ENCODE measurements at regions not wholly inside any gene's neighbourhood (a gene's known extent, or its start where the extent isn't known, plus 50 kb on each side); places are given as distances from the start of the nearest gene placed in this dataset.

DNA sequence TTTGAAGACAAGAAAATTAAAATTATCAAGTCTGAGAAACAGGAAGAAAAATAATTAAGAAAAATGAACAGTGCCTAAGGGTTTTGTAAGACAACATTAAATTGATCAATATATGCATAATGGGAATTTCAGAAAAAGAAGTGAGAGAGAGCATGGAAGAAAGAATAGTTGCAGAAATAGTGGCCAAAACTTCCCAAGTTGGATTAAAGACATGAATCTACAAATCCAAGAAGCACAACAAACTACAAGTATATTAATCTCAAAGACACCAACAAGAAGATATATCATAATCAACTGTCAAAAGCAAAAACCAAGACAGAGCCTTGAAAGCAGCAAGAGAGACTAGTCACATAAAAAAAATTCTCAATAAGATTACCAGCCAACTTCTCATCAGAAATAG lies 488.0 kb downstream of the RASEF start:
- Histone ChIP-seq H3K27me3 (no peaks in the 10 kb centered on the region), H3K9me3 (peaks cover 8 to 10% of the 10 kb centered on the region in 2 donors), H3K4me3 (no peak overlapping the region), H3K36me3 (no peaks in the 10 kb centered on the region), H3K4me1 (no peaks in the 10 kb centered on the region), H3K27ac (no peak overlapping the region)
- no peak for DNase-seq
- TF ChIP-seq, protein P1, sequence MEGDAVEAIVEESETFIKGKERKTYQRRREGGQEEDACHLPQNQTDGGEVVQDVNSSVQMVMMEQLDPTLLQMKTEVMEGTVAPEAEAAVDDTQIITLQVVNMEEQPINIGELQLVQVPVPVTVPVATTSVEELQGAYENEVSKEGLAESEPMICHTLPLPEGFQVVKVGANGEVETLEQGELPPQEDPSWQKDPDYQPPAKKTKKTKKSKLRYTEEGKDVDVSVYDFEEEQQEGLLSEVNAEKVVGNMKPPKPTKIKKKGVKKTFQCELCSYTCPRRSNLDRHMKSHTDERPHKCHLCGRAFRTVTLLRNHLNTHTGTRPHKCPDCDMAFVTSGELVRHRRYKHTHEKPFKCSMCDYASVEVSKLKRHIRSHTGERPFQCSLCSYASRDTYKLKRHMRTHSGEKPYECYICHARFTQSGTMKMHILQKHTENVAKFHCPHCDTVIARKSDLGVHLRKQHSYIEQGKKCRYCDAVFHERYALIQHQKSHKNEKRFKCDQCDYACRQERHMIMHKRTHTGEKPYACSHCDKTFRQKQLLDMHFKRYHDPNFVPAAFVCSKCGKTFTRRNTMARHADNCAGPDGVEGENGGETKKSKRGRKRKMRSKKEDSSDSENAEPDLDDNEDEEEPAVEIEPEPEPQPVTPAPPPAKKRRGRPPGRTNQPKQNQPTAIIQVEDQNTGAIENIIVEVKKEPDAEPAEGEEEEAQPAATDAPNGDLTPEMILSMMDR (IDR thresholded peaks at IDR 0.05) = no peak
- TF ChIP-seq POLR2AphosphoS5 (IDR thresholded peaks at IDR 0.05) (no peak), POLR2A (IDR thresholded peaks at IDR 0.05) (no peak), EP300 (IDR thresholded peaks at IDR 0.05; ENCODE audit: low read depth) (no peak)
- in situ Hi-C loops (cut with MboI; ENCODE audit: low pct_ligation_motif_present in 1 of 4, low pct_unique_long_range_greater_than_20kb in 1 of 4, low sequenced_read_pairs in 3 of 4) (no loop called here), intact Hi-C loops (cut with DNase I; ENCODE audit: low total_unique reads) (no loop called here)

DNA sequence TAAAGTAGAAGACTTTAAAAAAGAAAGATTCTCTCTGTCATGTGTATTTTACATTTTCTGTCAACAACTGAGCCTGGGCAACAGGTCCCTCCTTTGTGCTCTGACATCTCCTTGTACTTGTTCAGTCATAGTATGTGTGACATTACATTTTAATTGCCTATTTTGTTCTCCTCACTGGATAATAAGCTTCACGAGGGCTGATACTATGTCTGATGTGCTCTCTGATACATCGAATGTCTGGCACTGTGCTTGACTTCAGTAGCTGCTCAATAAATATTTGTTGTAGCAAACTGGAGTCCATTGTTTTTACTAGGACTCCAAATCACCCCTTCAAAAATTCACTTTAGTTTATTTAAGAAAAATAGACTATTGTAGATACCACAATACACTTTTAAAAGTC lies 482.0 kb downstream of the RASEF start:
- Histone ChIP-seq H3K27me3 (no peaks in the 10 kb centered on the region), H3K36me3 (no peaks in the 10 kb centered on the region), H3K4me1 (no peaks in the 10 kb centered on the region), H3K4me3 (no peak overlapping the region), H3K9me3 (peaks cover 3 to 8% of the 10 kb centered on the region in 2 donors), H3K27ac (no peak overlapping the region)
- WGBS, 2 donors (ENCODE audit: low coverage in 1 of 2) = 81 to 83% methylated on average over 2 of the region's 2 CpGs
- DNase-seq = no peak
- TF ChIP-seq POLR2AphosphoS5 (IDR thresholded peaks at IDR 0.05) = no peak
- no peak for TF ChIP-seq EP300 (IDR thresholded peaks at IDR 0.05; ENCODE audit: low read depth)
- TF ChIP-seq POLR2A (IDR thresholded peaks at IDR 0.05) = no peak
- TF ChIP-seq, protein P1 (IDR thresholded peaks at IDR 0.05) = no peak
- intact Hi-C loops (cut with DNase I; ENCODE audit: low total_unique reads) (no loop called here), in situ Hi-C loops (cut with MboI; ENCODE audit: low pct_ligation_motif_present in 1 of 4, low pct_unique_long_range_greater_than_20kb in 1 of 4, low sequenced_read_pairs in 3 of 4) (no loop called here)

DNA sequence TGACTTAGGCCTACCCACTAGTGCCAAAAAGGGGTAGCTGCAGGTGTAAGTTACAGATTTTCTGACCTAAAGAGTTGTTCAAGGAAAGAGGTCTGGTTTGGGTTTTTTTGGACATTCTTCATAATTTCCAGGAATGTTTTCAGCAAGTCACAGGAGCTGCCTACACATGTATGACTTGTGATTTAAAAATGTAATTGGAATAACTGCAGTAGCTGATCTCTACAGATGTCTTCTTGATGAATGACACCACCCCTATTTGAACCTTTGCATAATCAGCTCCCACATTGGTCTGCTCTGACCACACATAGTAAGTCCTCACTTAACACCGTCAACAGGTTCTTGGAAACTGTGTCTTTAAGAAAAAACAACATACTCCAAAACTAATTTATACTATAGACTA lies 481.4 kb downstream of the RASEF start:
- DNase-seq = no peak
- no peak for TF ChIP-seq EP300 (IDR thresholded peaks at IDR 0.05; ENCODE audit: low read depth)
- TF ChIP-seq, protein P1 (IDR thresholded peaks at IDR 0.05) = no peak
- TF ChIP-seq POLR2A (IDR thresholded peaks at IDR 0.05) = no peak
- TF ChIP-seq POLR2AphosphoS5 (IDR thresholded peaks at IDR 0.05) = no peak
- Histone ChIP-seq H3K4me1 (no peaks in the 10 kb centered on the region), H3K36me3 (no peaks in the 10 kb centered on the region), H3K27ac (no peak overlapping the region), H3K27me3 (no peaks in the 10 kb centered on the region), H3K9me3 (peaks cover 3 to 8% of the 10 kb centered on the region in 2 donors), H3K4me3 (no peak overlapping the region)
- 88% methylated on average over 1 of the region's 1 CpG for WGBS, 2 donors (ENCODE audit: low coverage in 1 of 2)
- intact Hi-C loops (cut with DNase I; ENCODE audit: low total_unique reads) (no loop called here), in situ Hi-C loops (cut with MboI; ENCODE audit: low pct_ligation_motif_present in 1 of 4, low pct_unique_long_range_greater_than_20kb in 1 of 4, low sequenced_read_pairs in 3 of 4) (no loop called here)

DNA sequence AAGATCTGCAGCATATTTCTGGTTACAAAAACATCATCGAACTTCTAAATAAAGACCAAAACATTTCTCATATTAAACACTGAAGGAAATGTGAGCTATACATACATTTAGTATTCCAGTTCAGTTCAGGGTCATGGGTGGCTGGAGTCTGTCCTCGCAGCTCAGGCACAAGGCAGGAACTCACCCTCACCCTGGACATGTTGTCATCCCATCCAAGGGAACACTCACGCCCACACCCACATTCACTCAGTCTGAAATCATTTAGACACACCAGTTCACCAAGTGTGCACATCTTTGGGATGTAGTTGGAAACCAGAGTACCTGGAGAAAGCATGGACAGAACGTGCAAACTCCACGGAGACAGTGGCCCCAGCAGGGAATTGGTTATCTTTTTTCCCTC lies 481.0 kb downstream of the RASEF start:
- Histone ChIP-seq H3K4me1 (no peaks in the 10 kb centered on the region), H3K4me3 (no peak overlapping the region), H3K27me3 (no peaks in the 10 kb centered on the region), H3K27ac (no peak overlapping the region), H3K36me3 (no peaks in the 10 kb centered on the region), H3K9me3 (peaks cover 3 to 6% of the 10 kb centered on the region in 2 donors)
- TF ChIP-seq POLR2AphosphoS5 (IDR thresholded peaks at IDR 0.05) (no peak), POLR2A (IDR thresholded peaks at IDR 0.05) (no peak), EP300 (IDR thresholded peaks at IDR 0.05; ENCODE audit: low read depth) (no peak)
- TF ChIP-seq, protein P1 (IDR thresholded peaks at IDR 0.05) = no peak
- in situ Hi-C loops (cut with MboI; ENCODE audit: low pct_ligation_motif_present in 1 of 4, low pct_unique_long_range_greater_than_20kb in 1 of 4, low sequenced_read_pairs in 3 of 4) (no loop called here), intact Hi-C loops (cut with DNase I; ENCODE audit: low total_unique reads) (no loop called here)
- no peak for DNase-seq
- WGBS, 2 donors (ENCODE audit: low coverage in 1 of 2) = 88 to 90% methylated on average over 4 to 5 of the region's 5 CpGs

Measured in transverse colon (tissue), 4 donors.